Dedifferentiated amniotic fluid mesenchymal stem cell (primary cell): ENCODE measurements at regions not wholly inside any gene's neighbourhood (a gene's known extent, or its start where the extent isn't known, plus 50 kb on each side); places are given as distances from the start of the nearest gene placed in this dataset.

Experiments used
- DNase-seq: peaks from one replicate; pipeline ENCODE4 v3.0.0-alpha.2; 2016; ENCODE audit errors: extremely low spot score

DNA sequence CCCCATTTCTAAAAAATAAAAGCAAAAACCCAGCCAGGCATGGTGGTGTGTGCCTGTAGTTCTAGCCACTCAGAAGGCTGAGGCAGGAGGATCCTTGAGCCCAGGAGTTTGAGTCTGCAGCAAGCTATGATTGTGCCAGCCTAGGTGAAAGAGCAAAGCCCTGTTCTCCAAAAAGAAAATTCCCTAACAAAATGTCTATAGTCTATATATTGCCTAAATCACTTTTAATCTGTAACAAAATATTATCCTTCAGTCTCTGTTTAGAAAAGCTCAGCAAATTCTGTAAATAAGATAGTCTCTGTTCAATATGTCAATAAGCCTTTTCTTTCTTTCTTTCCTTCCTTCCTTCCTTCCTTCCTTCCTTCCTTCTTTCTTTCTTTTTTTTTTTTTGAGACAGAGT lies 75.8 kb upstream of the ZFP64 start:
- no peak for DNase-seq

DNA sequence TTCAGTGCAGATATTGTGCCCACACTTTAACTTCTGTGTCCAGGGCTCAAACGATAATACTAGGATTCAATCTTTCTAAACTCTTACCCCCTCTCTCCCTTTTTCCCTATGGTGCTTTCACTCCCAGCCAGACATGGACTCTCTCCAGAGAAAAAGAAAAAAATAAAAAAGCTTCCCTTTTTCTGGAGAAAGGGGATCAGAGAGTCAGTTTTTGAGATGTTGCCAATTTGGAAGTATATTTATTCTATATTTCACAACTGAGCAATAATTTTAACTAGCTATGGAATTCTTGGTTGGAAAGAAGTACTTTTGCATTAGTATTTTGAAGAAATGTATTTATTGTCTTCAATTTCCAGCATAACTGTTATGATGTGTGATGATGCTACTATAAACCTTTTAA lies 72.2 kb upstream of the ZFP64 start:
- DNase-seq = no peak

DNA sequence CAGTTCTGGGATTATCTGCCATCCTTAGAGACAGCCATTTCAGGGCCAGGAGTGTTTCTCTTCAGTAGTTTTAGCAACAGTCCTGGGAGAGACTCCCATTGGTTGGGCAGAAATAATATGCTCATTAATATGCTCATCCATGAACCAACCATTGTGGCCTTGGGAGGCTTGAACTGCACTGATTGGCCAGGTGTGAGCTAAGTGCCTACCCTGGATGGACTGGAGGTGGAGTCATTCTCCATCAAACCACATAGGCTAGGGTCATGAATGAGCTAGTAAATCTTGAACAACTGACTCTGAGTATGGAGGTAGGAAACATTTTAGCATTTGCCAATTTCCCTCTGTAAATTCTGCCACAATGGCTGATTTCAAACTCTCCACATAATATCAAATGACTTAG lies 70.2 kb upstream of the ZFP64 start:
- no peak for DNase-seq

DNA sequence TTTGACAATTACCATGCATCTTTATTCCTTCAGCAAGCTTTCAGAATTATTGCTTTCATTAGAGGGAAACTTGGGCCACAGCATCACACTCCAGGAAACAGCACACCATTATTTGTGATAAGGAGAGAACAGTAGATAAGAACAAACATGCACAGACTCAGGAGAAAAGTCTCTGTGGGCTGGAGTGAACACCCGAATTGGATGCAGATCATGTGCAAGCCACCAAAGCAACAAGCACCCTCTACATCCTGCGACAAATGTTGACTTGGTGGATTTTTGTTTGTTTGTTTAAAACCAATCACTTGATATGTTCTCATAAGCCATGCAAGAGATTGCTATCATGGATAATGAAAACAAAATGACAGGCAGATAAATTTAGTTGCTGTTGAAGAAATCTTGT lies 67.7 kb upstream of the ZFP64 start:
- no peak for DNase-seq

DNA sequence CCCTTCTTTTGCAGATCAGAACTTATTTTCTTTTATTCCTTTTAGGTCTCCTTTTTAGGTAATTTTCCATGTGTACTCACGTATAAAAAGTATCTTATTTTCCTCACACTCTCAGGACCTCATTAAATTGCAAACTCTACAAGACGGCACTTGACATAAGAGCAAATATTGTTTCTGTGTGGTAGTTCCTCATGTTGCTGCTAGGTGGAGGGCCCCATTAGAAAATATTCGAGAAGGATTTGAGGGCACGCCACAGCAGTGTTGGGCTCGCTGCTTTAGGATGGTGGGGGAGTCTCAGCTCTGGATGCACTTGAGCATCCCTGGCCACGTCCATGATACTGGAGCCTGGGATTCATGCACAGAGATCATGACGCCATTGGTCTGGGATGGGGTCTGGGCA lies 64.9 kb upstream of the ZFP64 start:
- DNase-seq = no peak

DNA sequence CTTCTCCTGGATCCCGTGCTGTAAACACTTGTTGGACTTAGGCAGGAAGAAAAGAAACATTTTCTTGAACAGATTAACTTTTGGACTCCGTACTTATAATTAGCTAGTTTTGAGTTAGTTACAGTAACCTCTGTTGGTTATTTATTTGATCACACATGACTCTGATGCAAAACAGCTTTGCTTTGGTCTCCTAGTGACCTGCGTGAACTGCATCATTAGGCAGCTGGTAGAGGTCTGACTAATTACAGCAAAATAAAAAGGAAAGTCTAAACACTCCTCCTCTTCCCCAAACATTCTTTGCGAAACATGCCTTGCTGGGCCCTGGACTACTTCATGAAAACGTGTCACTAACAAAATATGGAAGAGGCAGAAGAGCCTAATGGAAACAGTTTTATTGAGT lies 61.1 kb upstream of the ZFP64 start:
- no peak for DNase-seq

DNA sequence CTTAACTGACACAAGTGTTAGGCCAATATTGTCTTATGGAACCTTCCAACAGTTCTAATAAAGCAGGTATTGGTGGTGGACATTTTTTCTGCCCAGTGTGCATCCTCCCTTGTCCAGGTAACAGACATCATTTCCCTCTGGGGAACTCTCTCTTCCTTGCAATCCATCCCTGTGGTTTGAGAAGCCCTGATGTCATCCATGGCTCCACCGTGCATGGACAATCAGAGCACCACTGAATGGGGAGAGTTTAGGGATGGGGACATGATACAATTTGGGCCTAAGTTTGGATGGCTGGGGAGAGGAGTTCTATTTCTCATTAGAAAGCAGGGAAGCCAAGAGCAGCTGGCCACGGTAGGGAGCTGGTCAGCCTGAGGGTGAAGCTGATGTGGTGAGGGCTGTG lies 60.2 kb upstream of the ZFP64 start:
- no peak for DNase-seq

DNA sequence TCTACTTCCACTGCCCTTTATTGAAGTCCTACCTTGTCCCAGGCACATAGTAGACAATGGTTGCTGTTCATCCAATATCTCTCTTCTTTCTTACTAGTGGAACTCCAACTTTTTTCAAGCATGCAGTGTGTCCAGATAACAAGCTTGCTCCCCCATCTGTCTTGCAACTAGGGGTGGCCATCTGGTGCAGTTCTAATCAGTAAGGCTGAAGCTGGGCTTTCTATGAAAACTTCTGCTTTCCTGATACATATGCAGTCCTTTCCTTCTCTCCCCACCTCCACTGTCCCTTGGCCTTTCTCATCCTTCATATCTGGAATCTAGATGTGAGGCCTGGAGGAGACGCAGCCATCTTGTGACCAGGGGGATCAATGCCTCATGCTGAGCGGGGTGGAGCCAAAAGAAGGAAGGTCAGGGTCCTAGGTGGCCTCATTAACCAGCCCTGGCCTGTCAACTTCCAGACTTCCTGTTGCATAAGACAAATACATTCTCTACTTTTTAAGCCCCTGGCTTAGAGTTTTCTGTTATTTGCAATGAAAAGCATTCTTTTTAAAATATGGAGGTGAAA lies 59.6 kb upstream of the ZFP64 start:
- no peak for DNase-seq

DNA sequence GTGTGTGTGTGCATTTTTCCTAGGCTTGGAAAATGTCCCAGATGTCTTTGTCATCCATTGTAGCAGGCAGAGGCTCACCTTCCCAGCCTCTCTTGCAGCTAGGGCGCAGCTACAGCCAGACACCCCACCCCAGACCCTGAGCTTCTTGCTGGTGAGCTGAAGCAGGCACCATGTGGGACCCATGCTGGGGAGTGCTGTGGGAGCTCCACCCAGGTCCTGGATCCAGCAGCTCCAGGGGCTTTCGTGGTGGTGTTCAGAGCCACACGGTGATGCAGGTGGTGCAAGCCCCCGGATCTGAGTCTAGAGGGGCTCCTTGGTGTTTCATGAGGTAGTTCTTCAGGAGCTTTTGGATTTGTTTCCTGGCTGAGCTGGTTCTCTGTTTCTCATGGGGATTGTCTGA lies 56.0 kb upstream of the ZFP64 start:
- DNase-seq = no peak

DNA sequence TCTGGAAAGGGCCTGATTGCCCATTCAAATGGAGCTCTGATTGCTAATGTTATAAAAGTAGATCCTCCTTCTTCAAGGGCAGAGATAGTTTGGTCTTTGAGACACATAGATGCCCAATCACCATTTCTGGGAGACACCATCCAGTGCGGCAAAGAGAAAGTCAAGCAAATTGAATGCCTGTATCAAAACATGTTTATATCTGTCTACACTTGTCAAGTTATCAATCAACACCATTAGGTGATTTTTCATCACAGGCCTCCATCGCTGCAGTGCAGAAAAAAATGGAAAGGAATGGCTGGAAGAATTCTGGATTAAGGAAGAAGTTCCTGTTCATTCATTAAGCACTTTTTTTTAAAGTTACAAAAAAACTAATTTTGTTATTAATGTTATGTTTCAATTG lies 54.8 kb upstream of the ZFP64 start:
- no peak for DNase-seq

DNA sequence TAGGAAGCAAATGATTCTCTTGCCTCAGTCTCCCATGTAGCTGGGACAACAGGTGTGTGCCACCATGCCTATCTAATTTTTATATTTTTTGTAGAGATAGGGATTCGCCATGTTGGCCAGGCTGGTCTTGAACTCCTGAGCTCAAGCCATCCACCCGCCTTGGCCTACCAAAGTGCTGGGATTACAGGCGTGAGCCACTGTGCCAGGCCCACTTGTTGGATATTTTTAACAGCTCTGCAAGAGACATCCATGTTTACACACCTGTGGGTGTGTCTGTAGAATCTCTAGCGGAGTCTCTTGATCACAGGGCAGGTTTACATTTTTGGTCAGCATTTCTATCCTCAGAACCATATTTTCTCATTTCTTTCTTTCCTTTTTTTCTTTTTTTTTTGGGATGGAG lies 53.1 kb upstream of the ZFP64 start:
- no peak for DNase-seq

DNA sequence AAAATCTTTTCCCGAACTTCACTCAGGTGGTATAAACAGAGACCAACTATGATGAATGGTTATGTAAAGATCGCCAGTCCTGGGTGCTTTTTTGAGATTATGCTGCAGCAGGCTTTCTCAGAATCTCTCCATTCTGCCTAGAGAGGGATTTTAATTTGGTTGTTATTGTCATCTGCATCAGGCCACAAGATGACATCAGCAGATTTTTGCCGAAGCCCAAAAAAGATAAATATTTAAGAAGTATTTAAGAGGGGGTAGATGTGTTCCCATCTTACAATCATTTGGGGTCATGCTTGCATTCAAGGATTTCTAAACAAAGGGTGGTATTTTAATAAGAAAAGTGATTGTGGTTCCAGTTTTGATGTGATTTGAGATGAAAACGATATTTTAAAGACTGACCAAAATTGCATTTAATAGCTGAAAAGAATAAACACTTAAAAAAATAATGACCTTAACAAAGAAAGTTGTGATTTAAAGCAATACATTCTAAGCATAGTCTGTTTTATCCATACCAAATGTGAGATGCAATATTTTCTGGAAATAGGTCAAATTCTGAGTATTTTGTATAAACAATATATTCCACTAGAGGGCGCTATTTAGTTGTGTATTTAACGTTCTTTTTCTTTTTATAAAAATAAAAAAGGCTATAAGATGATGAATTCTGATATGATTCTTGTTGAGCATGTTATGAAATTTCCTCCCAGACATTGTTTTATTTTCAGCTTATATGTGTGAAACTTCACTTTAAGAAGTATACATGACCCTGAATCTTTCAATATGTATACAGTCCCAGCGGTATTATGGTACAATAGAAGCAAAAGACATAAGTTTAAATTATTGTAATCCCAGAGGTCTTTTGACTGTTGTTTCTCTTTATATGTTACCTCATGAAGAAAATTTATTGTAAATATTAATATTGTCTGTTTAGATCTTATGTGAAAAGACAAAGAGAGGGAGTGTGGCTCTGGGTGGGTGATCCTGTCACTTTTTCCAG lies 51.0 kb upstream of the ZFP64 start:
- peak; percentile 48 for DNase-seq
